Neural progenitor cell (in vitro differentiated cells): ENCODE measurements at regions not wholly inside any gene's neighbourhood (a gene's known extent, or its start where the extent isn't known, plus 50 kb on each side); places are given as distances from the start of the nearest gene placed in this dataset.

Experiments
- DNase-seq: peaks from one replicate; pipeline ENCODE4 v3.0.0-alpha.2; 2016; ENCODE audit warnings: low spot score
- H2AFZ ChIP-seq: fragments of 200-600 bp; sonication (generic); replicated peaks from 2 replicates; pipeline ENCODE4 v1.6.1; 2016; ENCODE audit warnings: antibody characterized with exemption
- H3F3A ChIP-seq: fragments of 200-600 bp; sonication (generic); 2 replicates; pipeline ENCODE4 v1.6.1; 2016; ENCODE audit warnings: antibody characterized with exemption, low read depth
- H3K27ac ChIP-seq: fragments of 200-600 bp; sonication (generic); 2 replicates; pipeline ENCODE4 v1.5.1; 2016; ENCODE audit warnings: mild to moderate bottlenecking
- H3K27me3 ChIP-seq: fragments of 200-600 bp; sonication (generic); 2 replicates; pipeline ENCODE4 v1.6.1; 2016; ENCODE audit warnings: mild to moderate bottlenecking, moderate library complexity
- H3K36me3 ChIP-seq: fragments of 200-600 bp; sonication (generic); 2 replicates; pipeline ENCODE4 v1.5.1; 2016
- H3K4me1 ChIP-seq: fragments of 200-600 bp; sonication (generic); 2 replicates; pipeline ENCODE4 v1.6.1; 2016; ENCODE audit warnings: mixed run types
- H3K4me2 ChIP-seq: fragments of 200-600 bp; sonication (generic); 2 replicates; pipeline ENCODE4 v1.6.1; 2016
- H3K4me3 ChIP-seq: fragments of 200-600 bp; sonication (generic); 2 replicates; pipeline ENCODE4 v1.5.1; 2016
- H3K79me2 ChIP-seq: fragments of 200-600 bp; sonication (generic); 2 replicates; pipeline ENCODE4 v1.6.1; 2016; ENCODE audit warnings: low read depth
- H3K9ac ChIP-seq: fragments of 200-600 bp; sonication (generic); 2 replicates; pipeline ENCODE4 v1.6.1; 2016
- H3K9me3 ChIP-seq: fragments of 200-600 bp; sonication (generic); 2 replicates; pipeline ENCODE4 v1.5.1; 2016; ENCODE audit warnings: low read depth
- H4K20me1 ChIP-seq: fragments of 200-600 bp; sonication (generic); 2 replicates; pipeline ENCODE4 v1.6.1; 2016; ENCODE audit warnings: low read depth
- H3K27ac Mint-ChIP-seq: 3 replicates; pipeline ENCODE4 v1.8.0; 2021; ENCODE audit warnings: mixed read lengths
- H3K27me3 Mint-ChIP-seq: 2 replicates; pipeline ENCODE4 v1.8.0; 2022; ENCODE audit warnings: low read depth, mild to moderate bottlenecking, inconsistent platforms, moderate library complexity, mixed read lengths; ENCODE audit not compliant: insufficient read depth
- H3K36me3 Mint-ChIP-seq: 3 replicates; pipeline ENCODE4 v1.8.0; 2021; ENCODE audit warnings: mixed read lengths
- H3K4me1 Mint-ChIP-seq: 3 replicates; pipeline ENCODE4 v1.8.0; 2021; ENCODE audit warnings: mixed read lengths
- H3K4me3 Mint-ChIP-seq: 3 replicates; pipeline ENCODE4 v1.8.0; 2021; ENCODE audit warnings: mild to moderate bottlenecking, moderate library complexity, mixed read lengths
- H3K9me3 Mint-ChIP-seq: 3 replicates; pipeline ENCODE4 v1.8.0; 2020; ENCODE audit warnings: mixed read lengths
- EZH2 ChIP-seq: fragments of 200-600 bp; sonication (generic); IDR thresholded peaks from 2 replicates; pipeline ENCODE4 v1.6.1; 2017; ENCODE audit warnings: antibody characterized with exemption, mild to moderate bottlenecking, moderate library complexity
- EZH2phosphoT487 ChIP-seq: fragments of 200-600 bp; sonication (generic); IDR thresholded peaks from 2 replicates; pipeline ENCODE4 v1.6.1; 2017; ENCODE audit warnings: antibody characterized with exemption
- TF ChIP-seq, protein P1 (sequence below): fragments of 200-600 bp; sonication (generic); IDR thresholded peaks from 2 replicates; pipeline ENCODE4 v1.5.1; 2017; ENCODE audit warnings: antibody characterized with exemption, mild to moderate bottlenecking

DNA sequence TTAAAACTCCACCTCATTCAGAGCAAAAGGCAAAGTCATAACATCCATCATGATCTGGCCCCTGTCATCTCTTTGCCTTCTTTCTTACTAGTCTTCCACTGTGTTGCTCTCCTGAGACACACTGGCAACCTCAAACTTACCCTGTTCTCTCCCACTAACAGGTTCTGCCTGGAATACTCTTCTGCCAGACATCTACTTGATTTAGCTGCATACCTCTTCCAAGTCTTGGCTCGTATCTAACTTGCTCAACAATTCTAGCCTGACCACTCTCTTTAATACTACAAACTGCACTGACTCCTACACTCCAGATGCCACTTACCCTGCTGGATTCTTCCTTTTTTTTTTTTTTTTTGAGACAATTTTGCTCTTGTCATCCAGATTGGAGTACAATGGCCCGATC, 167.0 kb upstream of the MTPN start:
- TF ChIP-seq, protein P1, sequence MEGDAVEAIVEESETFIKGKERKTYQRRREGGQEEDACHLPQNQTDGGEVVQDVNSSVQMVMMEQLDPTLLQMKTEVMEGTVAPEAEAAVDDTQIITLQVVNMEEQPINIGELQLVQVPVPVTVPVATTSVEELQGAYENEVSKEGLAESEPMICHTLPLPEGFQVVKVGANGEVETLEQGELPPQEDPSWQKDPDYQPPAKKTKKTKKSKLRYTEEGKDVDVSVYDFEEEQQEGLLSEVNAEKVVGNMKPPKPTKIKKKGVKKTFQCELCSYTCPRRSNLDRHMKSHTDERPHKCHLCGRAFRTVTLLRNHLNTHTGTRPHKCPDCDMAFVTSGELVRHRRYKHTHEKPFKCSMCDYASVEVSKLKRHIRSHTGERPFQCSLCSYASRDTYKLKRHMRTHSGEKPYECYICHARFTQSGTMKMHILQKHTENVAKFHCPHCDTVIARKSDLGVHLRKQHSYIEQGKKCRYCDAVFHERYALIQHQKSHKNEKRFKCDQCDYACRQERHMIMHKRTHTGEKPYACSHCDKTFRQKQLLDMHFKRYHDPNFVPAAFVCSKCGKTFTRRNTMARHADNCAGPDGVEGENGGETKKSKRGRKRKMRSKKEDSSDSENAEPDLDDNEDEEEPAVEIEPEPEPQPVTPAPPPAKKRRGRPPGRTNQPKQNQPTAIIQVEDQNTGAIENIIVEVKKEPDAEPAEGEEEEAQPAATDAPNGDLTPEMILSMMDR, result no peak
- TF ChIP-seq EZH2phosphoT487, result no peak
- TF ChIP-seq EZH2, result no peak
- H3K27me3 ChIP-seq, result no peaks in the 10 kb centered on the region
- Mint-ChIP-seq H3K4me1 (peaks cover 7% of the 10 kb centered on the region), H3K36me3 (no peaks in the 10 kb centered on the region), H3K4me3 (no peak overlapping the region), H3K27ac (no peak overlapping the region), H3K9me3 (no peaks in the 10 kb centered on the region), H3K27me3 (peaks cover 3% of the 10 kb centered on the region)
- H3K4me3 ChIP-seq, result no peak overlapping the region
- H3K4me2 ChIP-seq, result no peak overlapping the region
- H3K79me2 ChIP-seq, result no peaks in the 10 kb centered on the region
- H2AFZ ChIP-seq, result no peak overlapping the region
- H3K27ac ChIP-seq, result no peak overlapping the region
- no peaks in the 10 kb centered on the region for H4K20me1 ChIP-seq
- no peak overlapping the region for H3K9ac ChIP-seq
- no peaks in the 10 kb centered on the region for H3F3A ChIP-seq
- no peaks in the 10 kb centered on the region for H3K9me3 ChIP-seq
- H3K36me3 ChIP-seq, result no peaks in the 10 kb centered on the region
- no peaks in the 10 kb centered on the region for H3K4me1 ChIP-seq
- DNase-seq, result no peak

DNA sequence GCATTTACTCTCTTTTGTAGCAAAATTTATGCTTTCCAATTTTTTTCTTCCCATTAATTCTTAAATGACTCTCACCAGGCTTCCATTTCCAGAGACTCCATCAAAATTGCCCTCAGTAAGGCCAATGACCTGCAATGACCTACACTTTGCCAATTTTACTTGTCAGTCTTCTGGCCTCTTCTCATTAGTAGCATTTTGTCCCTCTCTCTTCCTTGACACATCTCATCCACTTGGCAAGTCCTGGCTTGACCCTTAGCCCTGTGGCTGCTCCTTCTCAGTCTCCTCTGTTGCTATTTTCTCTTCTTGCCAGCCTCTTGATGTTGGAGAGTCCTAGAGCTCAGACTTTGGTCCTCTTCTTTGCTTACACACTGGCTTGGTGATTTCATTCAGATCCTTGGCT, 166.1 kb upstream of the MTPN start:
- Histone ChIP-seq H3K27ac (no peak overlapping the region), H3F3A (no peaks in the 10 kb centered on the region), H3K9ac (no peak overlapping the region), H3K27me3 (no peaks in the 10 kb centered on the region), H3K4me2 (no peak overlapping the region), H2AFZ (no peak overlapping the region), H3K36me3 (no peaks in the 10 kb centered on the region), H3K79me2 (no peaks in the 10 kb centered on the region), H3K9me3 (no peaks in the 10 kb centered on the region), H3K4me1 (no peaks in the 10 kb centered on the region), H3K4me3 (no peak overlapping the region), H4K20me1 (no peaks in the 10 kb centered on the region)
- peaks cover 3% of the 10 kb centered on the region for H3K27me3 Mint-ChIP-seq
- TF ChIP-seq, protein P1, result no peak
- TF ChIP-seq EZH2phosphoT487 (no peak), EZH2 (no peak)
- no peak overlapping the region for H3K27ac Mint-ChIP-seq
- H3K4me3 Mint-ChIP-seq, result no peak overlapping the region
- DNase-seq, result no peak
- H3K9me3 Mint-ChIP-seq, result no peaks in the 10 kb centered on the region
- H3K36me3 Mint-ChIP-seq, result no peaks in the 10 kb centered on the region
- peaks cover 8% of the 10 kb centered on the region for H3K4me1 Mint-ChIP-seq

DNA sequence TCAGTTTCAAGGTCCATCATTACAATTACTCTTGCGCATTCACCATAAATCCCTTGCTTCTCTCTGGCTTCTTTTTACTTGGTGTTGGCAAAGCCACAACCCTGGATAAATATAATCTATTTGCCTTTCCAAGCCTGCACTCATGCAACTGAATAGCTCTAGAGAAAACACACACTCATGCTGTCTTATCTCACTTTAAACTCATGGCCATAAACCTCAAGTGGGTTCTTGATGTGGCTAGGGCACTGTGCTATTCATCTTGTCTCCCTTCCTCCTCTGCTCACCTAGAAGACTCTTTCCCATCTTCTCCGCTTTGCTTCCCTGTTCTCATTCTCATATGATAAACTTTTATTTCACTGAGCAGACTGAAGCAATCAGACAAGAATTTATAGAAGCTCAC, 165.4 kb upstream of the MTPN start:
- H3K4me1 ChIP-seq, result no peaks in the 10 kb centered on the region
- Mint-ChIP-seq H3K36me3 (no peaks in the 10 kb centered on the region), H3K4me1 (peaks cover 8% of the 10 kb centered on the region), H3K4me3 (no peak overlapping the region), H3K27me3 (peaks cover 3% of the 10 kb centered on the region), H3K27ac (no peak overlapping the region), H3K9me3 (no peaks in the 10 kb centered on the region)
- no peak overlapping the region for H3K9ac ChIP-seq
- H2AFZ ChIP-seq, result no peak overlapping the region
- H3K79me2 ChIP-seq, result no peaks in the 10 kb centered on the region
- DNase-seq, result no peak
- no peak overlapping the region for H3K4me3 ChIP-seq
- H3K9me3 ChIP-seq, result no peaks in the 10 kb centered on the region
- no peaks in the 10 kb centered on the region for H3K27me3 ChIP-seq
- H3F3A ChIP-seq, result no peaks in the 10 kb centered on the region
- TF ChIP-seq, protein P1, result no peak
- TF ChIP-seq EZH2phosphoT487, result no peak
- no peak for TF ChIP-seq EZH2
- no peak overlapping the region for H3K27ac ChIP-seq
- H3K36me3 ChIP-seq, result no peaks in the 10 kb centered on the region
- no peak overlapping the region for H3K4me2 ChIP-seq
- H4K20me1 ChIP-seq, result no peaks in the 10 kb centered on the region

DNA sequence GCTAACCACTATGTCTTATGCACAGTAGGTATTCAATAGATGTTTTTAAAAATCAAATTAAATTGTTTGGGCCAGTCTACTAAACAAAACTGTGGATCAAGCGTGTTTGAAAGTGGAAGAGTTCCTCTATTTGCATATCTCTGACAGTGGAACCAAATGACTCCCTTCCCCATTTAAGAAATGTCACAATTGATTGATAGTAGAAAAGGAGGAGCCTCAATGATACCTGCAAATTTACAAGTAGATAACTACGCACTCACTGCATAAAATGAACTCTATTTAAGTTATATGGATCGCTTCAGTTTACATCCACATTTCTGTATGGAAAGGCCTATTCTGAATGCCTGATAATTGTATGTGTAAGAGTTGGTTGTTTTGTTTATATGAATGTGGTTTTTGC, 163.3 kb upstream of the MTPN start:
- H2AFZ ChIP-seq, result no peak overlapping the region
- no peak overlapping the region for H3K4me3 Mint-ChIP-seq
- H3F3A ChIP-seq, result peaks cover 6% of the 10 kb centered on the region
- no peak overlapping the region for H3K9ac ChIP-seq
- peaks cover 2% of the 10 kb centered on the region for H3K36me3 Mint-ChIP-seq
- H3K9me3 ChIP-seq, result no peaks in the 10 kb centered on the region
- DNase-seq, result no peak
- no peak overlapping the region for H3K4me3 ChIP-seq
- peaks cover 16% of the 10 kb centered on the region for H3K4me1 Mint-ChIP-seq
- no peaks in the 10 kb centered on the region for H4K20me1 ChIP-seq
- H3K27ac Mint-ChIP-seq, result no peak overlapping the region
- no peaks in the 10 kb centered on the region for H3K36me3 ChIP-seq
- H3K27me3 ChIP-seq, result no peaks in the 10 kb centered on the region
- H3K79me2 ChIP-seq, result no peaks in the 10 kb centered on the region
- H3K9me3 Mint-ChIP-seq, result no peaks in the 10 kb centered on the region
- no peak overlapping the region for H3K27ac ChIP-seq
- H3K4me2 ChIP-seq, result no peak overlapping the region
- TF ChIP-seq EZH2phosphoT487 (no peak), EZH2 (no peak)
- TF ChIP-seq, protein P1, result no peak
- H3K4me1 ChIP-seq, result peaks cover 8% of the 10 kb centered on the region
- peaks cover 3% of the 10 kb centered on the region for H3K27me3 Mint-ChIP-seq
